ENCODE measurements at regions not wholly inside any gene's neighbourhood (a gene's known extent, or its start where the extent isn't known, plus 50 kb on each side); places are given as distances from the start of the nearest gene placed in this dataset.
"Not testable (repeated sequence)": the region's sequence is repeated elsewhere in the genome, so short reads cannot be mapped to it uniquely, and the experiment has no call there.

DNA sequence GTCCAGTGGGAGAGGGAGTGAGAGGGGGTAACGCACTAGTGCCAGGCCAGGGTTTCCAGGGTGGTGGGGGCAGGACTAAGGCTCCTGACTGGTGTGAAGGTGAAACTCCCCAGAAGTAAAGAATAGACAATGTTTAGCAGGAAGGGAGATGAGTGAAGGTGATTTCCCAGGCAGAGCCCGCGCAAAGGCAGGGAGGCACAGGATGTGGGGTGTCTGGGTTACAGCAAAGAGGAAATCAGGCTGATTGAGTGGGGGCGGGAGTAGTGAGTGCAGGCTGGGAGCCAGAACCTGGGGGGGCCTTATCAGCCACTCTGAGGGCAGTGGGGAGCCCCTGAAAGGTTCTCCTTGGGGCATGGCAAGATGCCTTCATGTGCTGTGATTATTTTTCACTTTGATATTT, 167.5 kb downstream of the UTP18 start:
- Histone ChIP-seq H3K4me1 (ENCODE audit: control insufficient read depth in 5 of 5, insufficient read depth in 5 of 5, low read length in 5 of 5) (no peaks in the 10 kb centered on the region), H3K4me3 (no peak overlapping the region), H3K9ac (ENCODE audit: insufficient read depth in 1 of 2, low read length in 2 of 2) (no peak overlapping the region), H3K27ac (ENCODE audit: low read depth in 1 of 2, low read length in 1 of 2) (no peak overlapping the region), H3K27me3 (ENCODE audit: control insufficient read depth in 3 of 3, insufficient read depth in 3 of 3, low read length in 2 of 3) (no peaks in the 10 kb centered on the region), H3K9me3 (ENCODE audit: control insufficient read depth in 4 of 4, insufficient read depth in 3 of 4, low read length in 3 of 4) (peaks cover 0 to 8% (median 0%) of the 10 kb centered on the region in 4 donors), H3K36me3 (ENCODE audit: control insufficient read depth in 4 of 4, insufficient read depth in 4 of 4, low read length in 4 of 4) (no peaks in the 10 kb centered on the region)
- ATAC-seq (ENCODE audit: insufficient read depth, low FRiP score) (no peak), DNase-seq (no peak)
- TF ChIP-seq, protein P1, sequence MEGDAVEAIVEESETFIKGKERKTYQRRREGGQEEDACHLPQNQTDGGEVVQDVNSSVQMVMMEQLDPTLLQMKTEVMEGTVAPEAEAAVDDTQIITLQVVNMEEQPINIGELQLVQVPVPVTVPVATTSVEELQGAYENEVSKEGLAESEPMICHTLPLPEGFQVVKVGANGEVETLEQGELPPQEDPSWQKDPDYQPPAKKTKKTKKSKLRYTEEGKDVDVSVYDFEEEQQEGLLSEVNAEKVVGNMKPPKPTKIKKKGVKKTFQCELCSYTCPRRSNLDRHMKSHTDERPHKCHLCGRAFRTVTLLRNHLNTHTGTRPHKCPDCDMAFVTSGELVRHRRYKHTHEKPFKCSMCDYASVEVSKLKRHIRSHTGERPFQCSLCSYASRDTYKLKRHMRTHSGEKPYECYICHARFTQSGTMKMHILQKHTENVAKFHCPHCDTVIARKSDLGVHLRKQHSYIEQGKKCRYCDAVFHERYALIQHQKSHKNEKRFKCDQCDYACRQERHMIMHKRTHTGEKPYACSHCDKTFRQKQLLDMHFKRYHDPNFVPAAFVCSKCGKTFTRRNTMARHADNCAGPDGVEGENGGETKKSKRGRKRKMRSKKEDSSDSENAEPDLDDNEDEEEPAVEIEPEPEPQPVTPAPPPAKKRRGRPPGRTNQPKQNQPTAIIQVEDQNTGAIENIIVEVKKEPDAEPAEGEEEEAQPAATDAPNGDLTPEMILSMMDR (IDR thresholded peaks at IDR 0.05; ENCODE audit: control extremely low read depth, extremely low read depth), result no peak
- WGBS, 2 donors, result 18 to 22% methylated on average over 4 of the region's 4 CpGs

DNA sequence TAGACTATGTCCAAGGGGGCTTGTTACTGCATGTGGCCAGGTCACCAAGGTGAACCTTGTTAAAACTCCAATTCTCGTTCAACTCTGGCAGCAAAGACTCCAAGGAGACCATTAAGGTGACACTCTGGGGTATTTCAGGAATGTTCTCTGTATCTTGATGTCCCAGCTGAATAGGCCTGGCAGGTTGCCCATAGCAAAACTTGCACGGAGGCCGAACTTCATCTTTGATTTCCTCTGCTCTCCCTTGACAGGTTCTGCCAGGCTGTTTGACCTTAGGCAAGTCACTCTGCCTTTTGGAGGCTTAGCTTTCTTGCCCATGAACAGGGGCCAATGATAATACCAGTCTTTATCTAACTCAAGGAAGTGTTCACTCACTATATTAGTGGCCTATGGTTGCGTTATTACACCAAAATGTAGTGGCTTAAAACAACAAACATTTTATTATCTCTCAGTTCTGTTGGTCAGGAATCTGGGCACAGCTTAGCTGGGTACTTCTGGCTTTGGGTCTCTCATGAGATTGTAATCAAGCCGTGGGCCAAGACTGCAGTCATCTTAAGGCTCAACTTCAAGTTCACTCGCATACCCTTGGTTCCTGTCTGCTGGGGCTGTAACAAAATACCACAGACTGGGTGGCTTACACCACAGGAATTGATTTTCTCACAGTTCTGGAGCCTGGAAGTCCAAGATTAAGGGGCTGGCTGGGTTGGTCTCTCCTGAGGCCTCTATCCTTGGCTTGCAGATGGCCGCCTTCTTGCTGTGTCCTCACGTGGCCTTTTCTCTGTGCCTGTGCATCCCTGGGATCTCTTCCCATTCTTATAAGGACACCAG, 168.5 kb downstream of the UTP18 start:
- no peaks in the 10 kb centered on the region for H3K27me3 ChIP-seq (ENCODE audit: control insufficient read depth in 3 of 3, insufficient read depth in 3 of 3, low read length in 2 of 3)
- TF ChIP-seq, protein P1 (IDR thresholded peaks at IDR 0.05; ENCODE audit: control extremely low read depth, extremely low read depth), result no peak
- H3K27ac ChIP-seq (ENCODE audit: low read depth in 1 of 2, low read length in 1 of 2), result no peak overlapping the region
- 68 to 77% methylated on average over 8 of the region's 8 CpGs for WGBS, 2 donors
- peaks cover 0 to 2% (median 0%) of the 10 kb centered on the region in 4 donors for H3K9me3 ChIP-seq (ENCODE audit: control insufficient read depth in 4 of 4, insufficient read depth in 3 of 4, low read length in 3 of 4)
- no peaks in the 10 kb centered on the region for H3K4me1 ChIP-seq (ENCODE audit: control insufficient read depth in 5 of 5, insufficient read depth in 5 of 5, low read length in 5 of 5)
- ATAC-seq (ENCODE audit: insufficient read depth, low FRiP score) (no peak), DNase-seq (no peak)
- no peak overlapping the region for H3K9ac ChIP-seq (ENCODE audit: insufficient read depth in 1 of 2, low read length in 2 of 2)
- no peak overlapping the region for H3K4me3 ChIP-seq
- no peaks in the 10 kb centered on the region for H3K36me3 ChIP-seq (ENCODE audit: control insufficient read depth in 4 of 4, insufficient read depth in 4 of 4, low read length in 4 of 4)

DNA sequence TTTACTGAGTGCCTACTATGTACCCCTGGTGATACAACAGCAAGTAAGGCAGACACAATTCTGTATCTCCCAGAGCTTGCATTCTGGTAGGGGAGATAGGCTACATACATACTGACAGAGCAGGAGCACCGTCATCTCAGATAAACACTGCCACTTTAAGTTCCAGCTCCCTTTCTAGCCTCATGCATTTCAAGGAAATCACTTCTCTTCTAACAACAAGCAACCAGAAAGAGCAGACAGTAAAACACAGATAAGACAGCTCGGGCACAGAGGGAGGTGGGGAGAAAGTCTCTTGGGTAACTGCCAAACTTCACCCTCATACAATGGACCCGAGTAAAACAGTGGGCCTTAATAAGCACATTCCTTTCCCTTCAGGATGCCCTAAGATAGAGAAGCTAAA, 169.6 kb downstream of the UTP18 start:
- H3K27me3 ChIP-seq (ENCODE audit: control insufficient read depth in 3 of 3, insufficient read depth in 3 of 3, low read length in 2 of 3); H3K4me1 ChIP-seq (ENCODE audit: control insufficient read depth in 5 of 5, insufficient read depth in 5 of 5, low read length in 5 of 5); H3K27ac ChIP-seq (ENCODE audit: low read depth in 1 of 2, low read length in 1 of 2); H3K9me3 ChIP-seq (ENCODE audit: control insufficient read depth in 4 of 4, insufficient read depth in 3 of 4, low read length in 3 of 4); ATAC-seq (ENCODE audit: insufficient read depth, low FRiP score); H3K36me3 ChIP-seq (ENCODE audit: control insufficient read depth in 4 of 4, insufficient read depth in 4 of 4, low read length in 4 of 4); H3K4me3 ChIP-seq; H3K9ac ChIP-seq (ENCODE audit: insufficient read depth in 1 of 2, low read length in 2 of 2); DNase-seq: not testable (repeated sequence)
- WGBS, 2 donors, result 53 to 75% methylated on average over 3 of the region's 3 CpGs

DNA sequence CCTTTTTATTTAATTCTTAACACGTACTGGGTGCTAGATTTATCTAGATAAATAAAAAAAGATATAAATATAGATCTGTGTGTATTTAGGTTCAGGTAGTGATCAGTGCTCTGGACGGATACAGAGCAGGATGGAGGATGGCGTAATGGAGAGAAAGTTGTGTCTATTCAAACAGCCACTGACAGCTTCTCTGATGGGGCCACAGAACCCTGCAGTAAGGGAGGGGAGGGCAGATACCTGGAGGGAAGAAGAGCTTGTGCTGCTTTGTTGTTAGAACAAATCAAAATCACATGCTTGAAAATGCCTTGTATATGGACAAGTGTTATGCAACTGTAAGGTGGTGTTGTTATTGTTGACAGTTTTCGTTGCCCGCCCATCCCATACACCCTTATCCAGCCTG, 170.2 kb downstream of the UTP18 start:
- ATAC-seq (ENCODE audit: insufficient read depth, low FRiP score), result no peak
- no peak overlapping the region for H3K4me3 ChIP-seq
- peaks cover 0 to 2% (median 0%) of the 10 kb centered on the region in 4 donors for H3K9me3 ChIP-seq (ENCODE audit: control insufficient read depth in 4 of 4, insufficient read depth in 3 of 4, low read length in 3 of 4)
- no peak for DNase-seq
- H3K36me3 ChIP-seq (ENCODE audit: control insufficient read depth in 4 of 4, insufficient read depth in 4 of 4, low read length in 4 of 4), result no peaks in the 10 kb centered on the region
- no peaks in the 10 kb centered on the region for H3K4me1 ChIP-seq (ENCODE audit: control insufficient read depth in 5 of 5, insufficient read depth in 5 of 5, low read length in 5 of 5)
- no peaks in the 10 kb centered on the region for H3K27me3 ChIP-seq (ENCODE audit: control insufficient read depth in 3 of 3, insufficient read depth in 3 of 3, low read length in 2 of 3)
- 92 to 94% methylated on average over 5 of the region's 5 CpGs for WGBS, 2 donors
- TF ChIP-seq, protein P1 (IDR thresholded peaks at IDR 0.05; ENCODE audit: control extremely low read depth, extremely low read depth), result no peak
- no peak overlapping the region for H3K9ac ChIP-seq (ENCODE audit: insufficient read depth in 1 of 2, low read length in 2 of 2)
- H3K27ac ChIP-seq (ENCODE audit: low read depth in 1 of 2, low read length in 1 of 2), result no peak overlapping the region

Measured in lung (tissue), 11 donors.